GM12864 (cell line): ENCODE measurements at regions not wholly inside any gene's neighbourhood (a gene's known extent, or its start where the extent isn't known, plus 50 kb on each side); places are given as distances from the start of the nearest gene placed in this dataset.

Source experiments
- DNase-seq: peaks from one replicate; pipeline ENCODE4 v3.0.0-alpha.2; 2011; ENCODE audit warnings: low read depth
- H3K4me3 ChIP-seq: 2 replicates; pipeline ENCODE4 v1.5.1; 2011; ENCODE audit warnings: mild to moderate bottlenecking, low read depth, low read length, control low read depth
- CTCF ChIP-seq: IDR thresholded peaks from 2 replicates; pipeline ENCODE4 v1.5.1; 2011; ENCODE audit warnings: low read depth, mild to moderate bottlenecking, moderate library complexity, low read length, control low read depth, inconsistent platforms; ENCODE audit errors: missing control alignments

- no peak for DNase-seq
- no peak for TF ChIP-seq CTCF
Measured at GRCh38 chr2:226661789-226662545, 137.7 kb downstream of the IRS1 start.

GRCh38 chr2:226660526-226660925 is 139.1 kb downstream of the IRS1 start:
- no peak for TF ChIP-seq CTCF
- H3K4me3 ChIP-seq: no peak overlapping the region
- DNase-seq: no peak

More at GRCh38 chr2:226661789-226662545, 137.7 kb downstream of the IRS1 start:
- H3K4me3 ChIP-seq: no peak overlapping the region

- TF ChIP-seq CTCF: no peak
- no peak for DNase-seq
- H3K4me3 ChIP-seq: no peak overlapping the region
Measured at GRCh38 chr2:226660124-226660523, 139.5 kb downstream of the IRS1 start.

GRCh38 chr2:226659410-226659809 is 140.2 kb downstream of the IRS1 start:
- TF ChIP-seq CTCF: no peak
- no peak overlapping the region for H3K4me3 ChIP-seq
- DNase-seq: no peak

GRCh38 chr2:226658555-226658954 is 141.1 kb downstream of the IRS1 start:
- DNase-seq: no peak
- H3K4me3 ChIP-seq: no peak overlapping the region
- no peak for TF ChIP-seq CTCF

- no peak for TF ChIP-seq CTCF
- no peak overlapping the region for H3K4me3 ChIP-seq
- no peak for DNase-seq
Measured at GRCh38 chr2:226657340-226658053, 142.1 kb downstream of the IRS1 start.
